GM12878 (cell line): ENCODE measurements at regions not wholly inside any gene's neighbourhood (a gene's known extent, or its start where the extent isn't known, plus 50 kb on each side); places are given as distances from the start of the nearest gene placed in this dataset.

Experiments
- CREM ChIP-seq: IDR thresholded peaks from 2 replicates; pipeline ENCODE4 v1.6.1; 2014; ENCODE audit warnings: antibody characterized with exemption, low read depth
- CTCF ChIP-seq, 3 experiments: IDR thresholded peaks in 2 of 3; conservative IDR thresholded peaks in 1 of 3; 2 replicates each; pipeline ENCODE4 v1.5.1; 2011; ENCODE audit warnings: low read depth in 3 of 3, low read length in 3 of 3, mild to moderate bottlenecking in 3 of 3, control low read depth in 2 of 3, moderate library complexity in 2 of 3, inconsistent platforms in 1 of 3, mixed read lengths in 1 of 3; ENCODE audit not compliant: control insufficient read depth in 2 of 3, insufficient read depth in 1 of 3; ENCODE audit errors: extremely low read depth in 1 of 3
- JUNB ChIP-seq: IDR thresholded peaks from 2 replicates; pipeline ENCODE4 v1.6.1; 2016; ENCODE audit warnings: antibody characterized with exemption, mild to moderate bottlenecking
- MYC ChIP-seq: IDR thresholded peaks from 2 replicates; pipeline ENCODE4 v1.6.1; 2011; ENCODE audit warnings: mild to moderate bottlenecking, low read length, moderate library complexity, inconsistent platforms; ENCODE audit not compliant: insufficient read depth, insufficient replicate concordance, insufficient read length, severe bottlenecking
- POLR2A ChIP-seq: IDR thresholded peaks from 2 replicates; pipeline ENCODE4 v1.6.1; 2011; ENCODE audit warnings: low read depth, mild to moderate bottlenecking, low read length
- POLR2AphosphoS5 ChIP-seq: IDR thresholded peaks from 2 replicates; pipeline ENCODE4 v1.6.1; 2011; ENCODE audit warnings: mild to moderate bottlenecking, low read length, inconsistent platforms
- TAF1 ChIP-seq: IDR thresholded peaks from 2 replicates; pipeline ENCODE4 v1.6.1; 2011; ENCODE audit warnings: mild to moderate bottlenecking, low read depth, low read length, borderline replicate concordance
- TARDBP ChIP-seq: IDR thresholded peaks from 2 replicates; pipeline ENCODE4 v1.6.1; 2016; ENCODE audit warnings: borderline replicate concordance
- TF ChIP-seq, protein P1 (sequence below): IDR thresholded peaks from 2 replicates; pipeline ENCODE4 v1.6.1; 2011; ENCODE audit warnings: mild to moderate bottlenecking, low read depth, low read length, moderate library complexity; ENCODE audit not compliant: insufficient replicate concordance
- TF ChIP-seq, protein P2 (sequence below): fragments of 450-650 bp; conservative IDR thresholded peaks from 2 replicates; pipeline ENCODE4 v1.6.1; 2017; ENCODE audit warnings: mild to moderate bottlenecking, moderate library complexity

- TF ChIP-seq, protein P1, sequence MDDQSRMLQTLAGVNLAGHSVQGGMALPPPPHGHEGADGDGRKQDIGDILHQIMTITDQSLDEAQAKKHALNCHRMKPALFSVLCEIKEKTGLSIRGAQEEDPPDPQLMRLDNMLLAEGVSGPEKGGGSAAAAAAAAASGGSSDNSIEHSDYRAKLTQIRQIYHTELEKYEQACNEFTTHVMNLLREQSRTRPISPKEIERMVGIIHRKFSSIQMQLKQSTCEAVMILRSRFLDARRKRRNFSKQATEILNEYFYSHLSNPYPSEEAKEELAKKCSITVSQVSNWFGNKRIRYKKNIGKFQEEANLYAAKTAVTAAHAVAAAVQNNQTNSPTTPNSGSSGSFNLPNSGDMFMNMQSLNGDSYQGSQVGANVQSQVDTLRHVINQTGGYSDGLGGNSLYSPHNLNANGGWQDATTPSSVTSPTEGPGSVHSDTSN: no peak
- TF ChIP-seq TARDBP: no peak
- no peak for TF ChIP-seq POLR2AphosphoS5
- no peak for TF ChIP-seq CTCF (IDR thresholded peaks at IDR 0.05 in 2 of 3, conservative IDR thresholded peaks at IDR 0.05 in 1 of 3; ENCODE audit: control insufficient read depth in 2 of 3, extremely low read depth in 1 of 3, insufficient read depth in 1 of 3, low read depth in 3 of 3, low read length in 3 of 3)
- no peak for TF ChIP-seq POLR2A
- TF ChIP-seq MYC: no peak
- TF ChIP-seq, protein P2, sequence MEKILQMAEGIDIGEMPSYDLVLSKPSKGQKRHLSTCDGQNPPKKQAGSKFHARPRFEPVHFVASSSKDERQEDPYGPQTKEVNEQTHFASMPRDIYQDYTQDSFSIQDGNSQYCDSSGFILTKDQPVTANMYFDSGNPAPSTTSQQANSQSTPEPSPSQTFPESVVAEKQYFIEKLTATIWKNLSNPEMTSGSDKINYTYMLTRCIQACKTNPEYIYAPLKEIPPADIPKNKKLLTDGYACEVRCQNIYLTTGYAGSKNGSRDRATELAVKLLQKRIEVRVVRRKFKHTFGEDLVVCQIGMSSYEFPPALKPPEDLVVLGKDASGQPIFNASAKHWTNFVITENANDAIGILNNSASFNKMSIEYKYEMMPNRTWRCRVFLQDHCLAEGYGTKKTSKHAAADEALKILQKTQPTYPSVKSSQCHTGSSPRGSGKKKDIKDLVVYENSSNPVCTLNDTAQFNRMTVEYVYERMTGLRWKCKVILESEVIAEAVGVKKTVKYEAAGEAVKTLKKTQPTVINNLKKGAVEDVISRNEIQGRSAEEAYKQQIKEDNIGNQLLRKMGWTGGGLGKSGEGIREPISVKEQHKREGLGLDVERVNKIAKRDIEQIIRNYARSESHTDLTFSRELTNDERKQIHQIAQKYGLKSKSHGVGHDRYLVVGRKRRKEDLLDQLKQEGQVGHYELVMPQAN: no peak
- TF ChIP-seq CREM: no peak
- no peak for TF ChIP-seq JUNB
- TF ChIP-seq TAF1: no peak
Measured at GRCh38 chr15:87686841-87687522, 569.6 kb downstream of the NTRK3 start.
